ENCODE measurements at regions not wholly inside any gene's neighbourhood (a gene's known extent, or its start where the extent isn't known, plus 50 kb on each side); places are given as distances from the start of the nearest gene placed in this dataset.

- TF ChIP-seq REST (IDR thresholded peaks at IDR 0.05; ENCODE audit: low read depth): no peak
- no peak for TF ChIP-seq RAD21 (IDR thresholded peaks at IDR 0.05; ENCODE audit: low read depth)
- TF ChIP-seq NFIC (IDR thresholded peaks at IDR 0.05): no peak
- no peak for TF ChIP-seq MAX (IDR thresholded peaks at IDR 0.05)
- TF ChIP-seq USF1 (IDR thresholded peaks at IDR 0.05): no peak
- no peak for TF ChIP-seq ZBTB7A (IDR thresholded peaks at IDR 0.05; ENCODE audit: low read depth)
Observed at GRCh38 chr21:26751305-26751704, 93.9 kb downstream of the ADAMTS1 start.

- TF ChIP-seq EP300 (IDR thresholded peaks at IDR 0.05; ENCODE audit: borderline replicate concordance) (no peak), TAF1 (IDR thresholded peaks at IDR 0.05; ENCODE audit: low read depth) (no peak), CEBPB (IDR thresholded peaks at IDR 0.05) (no peak), RAD21 (IDR thresholded peaks at IDR 0.05; ENCODE audit: low read depth) (no peak), EGR1 (IDR thresholded peaks at IDR 0.05) (no peak), MAX (IDR thresholded peaks at IDR 0.05) (no peak)
Observed at GRCh38 chr21:26748066-26748465, 97.1 kb downstream of the ADAMTS1 start.

GRCh38 chr21:26747216-26747615 is 98.0 kb downstream of the ADAMTS1 start:
- TF ChIP-seq FOXM1 (IDR thresholded peaks at IDR 0.05; ENCODE audit: borderline replicate concordance, low read depth) (no peak), NFIC (IDR thresholded peaks at IDR 0.05) (no peak), USF1 (IDR thresholded peaks at IDR 0.05) (no peak), CEBPB (IDR thresholded peaks at IDR 0.05) (no peak), MAX (IDR thresholded peaks at IDR 0.05) (no peak), EP300 (IDR thresholded peaks at IDR 0.05; ENCODE audit: borderline replicate concordance) (no peak), REST (IDR thresholded peaks at IDR 0.05; ENCODE audit: low read depth) (no peak), TCF12 (IDR thresholded peaks at IDR 0.05; ENCODE audit: low read depth) (no peak)

- no peak for TF ChIP-seq REST (IDR thresholded peaks at IDR 0.05; ENCODE audit: low read depth)
- no peak for TF ChIP-seq ZBTB7A (IDR thresholded peaks at IDR 0.05; ENCODE audit: low read depth)
- no peak for TF ChIP-seq TCF12 (IDR thresholded peaks at IDR 0.05; ENCODE audit: low read depth)
- TF ChIP-seq MAX (IDR thresholded peaks at IDR 0.05): no peak
Observed at GRCh38 chr21:26743524-26743923, 101.7 kb downstream of the ADAMTS1 start.

GRCh38 chr21:26739189-26739588 is 106.0 kb downstream of the ADAMTS1 start:
- TF ChIP-seq ZBTB7A (IDR thresholded peaks at IDR 0.05; ENCODE audit: low read depth): no peak
- no peak for TF ChIP-seq USF1 (IDR thresholded peaks at IDR 0.05)
- no peak for TF ChIP-seq YY1 (IDR thresholded peaks at IDR 0.05; ENCODE audit: low read depth)
- no peak for TF ChIP-seq CREB1 (IDR thresholded peaks at IDR 0.05; ENCODE audit: low read depth)
- TF ChIP-seq CEBPB (IDR thresholded peaks at IDR 0.05): peak; percentile 27; the same call in 1 of the 2 replicates
- no peak for TF ChIP-seq FOXM1 (IDR thresholded peaks at IDR 0.05; ENCODE audit: borderline replicate concordance, low read depth)
- TF ChIP-seq EP300 (IDR thresholded peaks at IDR 0.05; ENCODE audit: borderline replicate concordance): no peak
- TF ChIP-seq REST (IDR thresholded peaks at IDR 0.05; ENCODE audit: low read depth): no peak
- TF ChIP-seq MAX (IDR thresholded peaks at IDR 0.05): no peak
